Naive thymus-derived CD4-positive, alpha-beta T cell (primary cell): ENCODE measurements at regions not wholly inside any gene's neighbourhood (a gene's known extent, or its start where the extent isn't known, plus 50 kb on each side); places are given as distances from the start of the nearest gene placed in this dataset.
"Not testable (repeated sequence)": the region's sequence is repeated elsewhere in the genome, so short reads cannot be mapped to it uniquely, and the experiment has no call there.

Source experiments
- ATAC-seq: fragments of 150-1000 bp; cut with Tn5 transposase; 2 replicates; pipeline ENCODE4 v1.10.0; 2021; ENCODE audit warnings: mild to moderate bottlenecking, moderate library complexity
- CTCF ChIA-PET: fragments of 350-600 bp; sonication (Branson Sonifier 250); formaldehyde crosslinking; loops from one replicate; lab custom pipeline; 2021; ENCODE audit warnings: antibody characterized with exemption; lab: Charles Lee
- POLR2A ChIA-PET: fragments of 350-600 bp; sonication (Branson Sonifier 250); formaldehyde crosslinking; loops from one replicate; lab custom pipeline; 2021; ENCODE audit warnings: antibody characterized with exemption, inconsistent platforms; lab: Charles Lee
- DNase-seq, 9 donors: peaks; one replicate each; pipeline versions ENCODE4 v3.0.0 to v3.0.0-alpha.2; 2020 to 2022; ENCODE audit warnings: mixed read lengths in 1 of 9
- H3K27ac ChIP-seq: one replicate; pipeline ENCODE4 v1.7.0; 2013; ENCODE audit warnings: mild to moderate bottlenecking, low read depth, low read length, moderate library complexity
- H3K27me3 ChIP-seq, 2 donors: one replicate each; pipeline ENCODE4 v1.7.0; 2013; ENCODE audit warnings: low read length in 2 of 2, mild to moderate bottlenecking in 2 of 2, moderate library complexity in 2 of 2; ENCODE audit not compliant: control insufficient read depth in 2 of 2, insufficient read depth in 2 of 2
- H3K36me3 ChIP-seq, 3 experiments: 1 replicate in 2 of 3; 2 replicates in 1 of 3; pipeline ENCODE4 v1.7.0; 2013; ENCODE audit warnings: low read length in 3 of 3, mild to moderate bottlenecking in 3 of 3, moderate library complexity in 1 of 3; ENCODE audit not compliant: insufficient read depth in 3 of 3, control insufficient read depth in 2 of 3
- H3K4me1 ChIP-seq, 2 donors: one replicate each; pipeline ENCODE4 v1.7.0; 2013; ENCODE audit warnings: low read length in 2 of 2, mild to moderate bottlenecking in 2 of 2, moderate library complexity in 1 of 2; ENCODE audit not compliant: control insufficient read depth in 2 of 2, insufficient read depth in 2 of 2
- H3K4me3 ChIP-seq: 2 replicates; pipeline ENCODE4 v1.7.0; 2013; ENCODE audit warnings: mild to moderate bottlenecking, low read length
- H3K9me3 ChIP-seq, 3 experiments: 1 replicate in 2 of 3; 2 replicates in 1 of 3; pipeline ENCODE4 v1.7.0; 2013; ENCODE audit warnings: low read length in 3 of 3; ENCODE audit not compliant: control insufficient read depth in 2 of 3
- H3K27ac Mint-ChIP-seq, 9 donors: one replicate each; pipeline ENCODE4 v1.8.0; 2020 to 2022; ENCODE audit warnings: mixed read lengths in 9 of 9, mild to moderate bottlenecking in 8 of 9, moderate library complexity in 5 of 9, inconsistent platforms in 2 of 9
- H3K27me3 Mint-ChIP-seq, 5 donors: one replicate each; pipeline ENCODE4 v1.8.0; 2021 to 2022; ENCODE audit warnings: mixed read lengths in 5 of 5, mild to moderate bottlenecking in 1 of 5
- H3K36me3 Mint-ChIP-seq, 5 donors: one replicate each; pipeline ENCODE4 v1.8.0; 2020 to 2022; ENCODE audit warnings: mixed read lengths in 5 of 5, mild to moderate bottlenecking in 3 of 5, inconsistent platforms in 1 of 5
- H3K4me1 Mint-ChIP-seq, 7 donors: one replicate each; pipeline ENCODE4 v1.8.0; 2020 to 2022; ENCODE audit warnings: mixed read lengths in 7 of 7, mild to moderate bottlenecking in 3 of 7, inconsistent platforms in 1 of 7
- H3K4me3 Mint-ChIP-seq, 10 donors: one replicate each; pipeline ENCODE4 v1.8.0; 2020 to 2022; ENCODE audit warnings: mild to moderate bottlenecking in 10 of 10, mixed read lengths in 10 of 10, moderate library complexity in 6 of 10, inconsistent platforms in 2 of 10
- H3K9me3 Mint-ChIP-seq, 11 donors: one replicate each; pipeline ENCODE4 v1.8.0; 2020 to 2022; ENCODE audit warnings: mixed read lengths in 11 of 11, mild to moderate bottlenecking in 4 of 11, inconsistent platforms in 1 of 11, moderate library complexity in 1 of 11
- intact Hi-C, 2 donors: fragments of 100-400 bp; cut with micrococcal nuclease; formaldehyde crosslinking; loops; one replicate each; pipeline ENCODE4 v1.15.1; 2023

- Mint-ChIP-seq H3K9me3 (peaks cover 0 to 13% (median 0%) of the 10 kb centered on the region in 11 donors), H3K27me3 (peaks cover 0 to 2% (median 0%) of the 10 kb centered on the region in 5 donors), H3K36me3 (no peaks in the 10 kb centered on the region), H3K4me1 (no peaks in the 10 kb centered on the region), H3K4me3 (no peak overlapping the region), H3K27ac (no peak overlapping the region)
- POLR2A ChIA-PET = no interaction called here
- CTCF ChIA-PET = no interaction called here
- DNase-seq (no peak), ATAC-seq (no peak)
- Histone ChIP-seq H3K4me1 (no peaks in the 10 kb centered on the region), H3K27me3 (no peaks in the 10 kb centered on the region), H3K9me3 (peaks cover 0 to 5% (median 0%) of the 10 kb centered on the region in 3 experiments), H3K36me3 (no peaks in the 10 kb centered on the region), H3K27ac (no peak overlapping the region), H3K4me3 (no peak overlapping the region)
- intact Hi-C loops = no loop called here
These were observed 518.1 kb downstream of the DCDC2C start for GRCh38 chr2:4221434-4221833.

GRCh38 chr2:4221845-4222244 is 518.5 kb downstream of the DCDC2C start:
- Mint-ChIP-seq H3K9me3 (peaks cover 0 to 13% (median 0%) of the 10 kb centered on the region in 11 donors), H3K27me3 (no peaks in the 10 kb centered on the region), H3K4me3 (no peak overlapping the region), H3K36me3 (no peaks in the 10 kb centered on the region), H3K4me1 (no peaks in the 10 kb centered on the region), H3K27ac (no peak overlapping the region)
- no peaks in the 10 kb centered on the region for H3K4me1 ChIP-seq
- no peak overlapping the region for H3K4me3 ChIP-seq
- DNase-seq (no peak), ATAC-seq (no peak)
- intact Hi-C loops = no loop called here
- H3K27ac ChIP-seq = no peak overlapping the region
- H3K9me3 ChIP-seq = peaks cover 0 to 5% (median 0%) of the 10 kb centered on the region in 3 experiments
- ChIA-PET POLR2A (no interaction called here), CTCF (no interaction called here)
- no peaks in the 10 kb centered on the region for H3K36me3 ChIP-seq
- H3K27me3 ChIP-seq = no peaks in the 10 kb centered on the region

GRCh38 chr2:4244422-4244821 is 541.0 kb downstream of the DCDC2C start:
- ATAC-seq, H3K27ac Mint-ChIP-seq, intact Hi-C loops, H3K4me3 Mint-ChIP-seq, H3K27ac ChIP-seq, H3K4me1 Mint-ChIP-seq, CTCF ChIA-PET, H3K36me3 ChIP-seq, H3K36me3 Mint-ChIP-seq, H3K27me3 ChIP-seq, H3K4me3 ChIP-seq, H3K4me1 ChIP-seq, H3K27me3 Mint-ChIP-seq, DNase-seq, H3K9me3 ChIP-seq, POLR2A ChIA-PET: not testable (repeated sequence)
- H3K9me3 Mint-ChIP-seq = peaks cover 0 to 23% (median 13%) of the 10 kb centered on the region in 11 donors

- intact Hi-C loops = no loop called here
- H3K27me3 ChIP-seq = no peaks in the 10 kb centered on the region
- Mint-ChIP-seq H3K4me3 (no peak overlapping the region), H3K27ac (no peak overlapping the region), H3K27me3 (peaks cover 0 to 4% (median 0%) of the 10 kb centered on the region in 5 donors), H3K36me3 (peaks cover 0 to 7% (median 0%) of the 10 kb centered on the region in 5 donors), H3K9me3 (peaks cover 0 to 20% (median 10%) of the 10 kb centered on the region in 11 donors), H3K4me1 (no peaks in the 10 kb centered on the region)
- H3K36me3 ChIP-seq = no peaks in the 10 kb centered on the region
- H3K27ac ChIP-seq = no peak overlapping the region
- no peaks in the 10 kb centered on the region for H3K9me3 ChIP-seq
- no peaks in the 10 kb centered on the region for H3K4me1 ChIP-seq
- no peak overlapping the region for H3K4me3 ChIP-seq
- CTCF ChIA-PET = no interaction called here
- DNase-seq = no peak
- POLR2A ChIA-PET = no interaction called here
- no peak for ATAC-seq
These were observed 543.2 kb downstream of the DCDC2C start for GRCh38 chr2:4246364-4247131.

GRCh38 chr2:4247791-4248190 is 544.4 kb downstream of the DCDC2C start:
- Histone ChIP-seq H3K9me3 (no peaks in the 10 kb centered on the region), H3K27me3 (no peaks in the 10 kb centered on the region), H3K4me1 (no peaks in the 10 kb centered on the region), H3K4me3 (no peak overlapping the region), H3K27ac (no peak overlapping the region), H3K36me3 (no peaks in the 10 kb centered on the region)
- CTCF ChIA-PET = no interaction called here
- DNase-seq = no peak
- H3K4me1 Mint-ChIP-seq = no peaks in the 10 kb centered on the region
- peaks cover 0 to 7% (median 0%) of the 10 kb centered on the region in 5 donors for H3K36me3 Mint-ChIP-seq
- peaks cover 0 to 18% (median 9%) of the 10 kb centered on the region in 11 donors for H3K9me3 Mint-ChIP-seq
- POLR2A ChIA-PET = no interaction called here
- H3K4me3 Mint-ChIP-seq = no peak overlapping the region
- ATAC-seq = no peak
- intact Hi-C loops = no loop called here
- no peak overlapping the region for H3K27ac Mint-ChIP-seq
- H3K27me3 Mint-ChIP-seq = peaks cover 0 to 4% (median 0%) of the 10 kb centered on the region in 5 donors

GRCh38 chr2:4255491-4255890 is 552.1 kb downstream of the DCDC2C start:
- ChIA-PET CTCF (no interaction called here), POLR2A (no interaction called here)
- intact Hi-C loops = no loop called here
- H3K4me3 ChIP-seq = no peak overlapping the region
- Mint-ChIP-seq H3K36me3 (no peaks in the 10 kb centered on the region), H3K9me3 (peaks cover 0 to 9% (median 4%) of the 10 kb centered on the region in 11 donors), H3K4me3 (no peak overlapping the region), H3K4me1 (no peaks in the 10 kb centered on the region), H3K27me3 (no peaks in the 10 kb centered on the region), H3K27ac (no peak overlapping the region)
- H3K27me3 ChIP-seq = no peaks in the 10 kb centered on the region
- H3K27ac ChIP-seq = no peak overlapping the region
- no peaks in the 10 kb centered on the region for H3K9me3 ChIP-seq
- ATAC-seq = no peak
- no peak for DNase-seq
- no peaks in the 10 kb centered on the region for H3K4me1 ChIP-seq
- no peaks in the 10 kb centered on the region for H3K36me3 ChIP-seq

- no peak overlapping the region for H3K4me3 Mint-ChIP-seq
- POLR2A ChIA-PET = no interaction called here
These were observed 553.0 kb downstream of the DCDC2C start for GRCh38 chr2:4256351-4256750.

More at GRCh38 chr2:4256351-4256750, 553.0 kb downstream of the DCDC2C start:
- no peaks in the 10 kb centered on the region for H3K27me3 ChIP-seq
- Mint-ChIP-seq H3K27ac (no peak overlapping the region), H3K9me3 (peaks cover 0 to 9% (median 4%) of the 10 kb centered on the region in 11 donors), H3K36me3 (no peaks in the 10 kb centered on the region), H3K27me3 (no peaks in the 10 kb centered on the region), H3K4me1 (no peaks in the 10 kb centered on the region)
- intact Hi-C loops = no loop called here
- H3K4me3 ChIP-seq = no peak overlapping the region
- H3K9me3 ChIP-seq = no peaks in the 10 kb centered on the region
- H3K4me1 ChIP-seq = no peaks in the 10 kb centered on the region
- CTCF ChIA-PET = no interaction called here
- H3K27ac ChIP-seq = no peak overlapping the region
- no peaks in the 10 kb centered on the region for H3K36me3 ChIP-seq
- DNase-seq (no peak), ATAC-seq (no peak)
